HG03457 (cell line): ENCODE measurements at regions not wholly inside any gene's neighbourhood (a gene's known extent, or its start where the extent isn't known, plus 50 kb on each side); places are given as distances from the start of the nearest gene placed in this dataset.
"Not testable (repeated sequence)": the region's sequence is repeated elsewhere in the genome, so short reads cannot be mapped to it uniquely, and the experiment has no call there.

Experiments
- ATAC-seq: cut with Tn5 transposase; IDR thresholded peaks from one replicate; pipeline ENCODE4 v1.9.1; 2021; ENCODE audit warnings: moderate number of reproducible peaks; ENCODE audit not compliant: unreplicated experiment

- ATAC-seq = no peak
These were observed 279.9 kb upstream of the COX7C start for GRCh38 chr5:86337667-86338460.

DNA sequence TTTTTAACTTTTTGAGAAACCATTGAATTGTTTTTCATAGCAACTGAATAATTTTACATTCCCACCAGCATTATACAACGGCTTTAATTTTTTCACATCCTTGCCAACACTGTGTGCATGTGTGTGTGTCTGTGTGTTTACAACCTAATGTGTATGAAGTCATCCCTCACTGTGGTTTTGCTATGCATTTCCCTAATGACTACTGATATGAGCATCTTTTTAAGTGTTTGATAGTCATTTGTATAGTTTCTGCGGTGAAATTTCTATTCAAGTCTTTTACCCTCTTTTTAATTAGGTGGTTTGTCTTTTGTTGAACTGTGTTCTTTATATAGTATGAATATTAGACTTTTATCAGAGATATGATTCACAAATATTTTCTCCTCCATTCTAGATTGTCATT lies 263.1 kb upstream of the COX7C start:
- no peak for ATAC-seq

GRCh38 chr5:86360801-86361200 lies 256.9 kb upstream of the COX7C start:
- no peak for ATAC-seq

- no peak for ATAC-seq
These were observed 246.7 kb upstream of the COX7C start for GRCh38 chr5:86371061-86371460.

GRCh38 chr5:86374611-86375010 lies 243.1 kb upstream of the COX7C start:
- ATAC-seq = no peak

- no peak for ATAC-seq
These were observed 241.5 kb upstream of the COX7C start for GRCh38 chr5:86376214-86376613.

DNA sequence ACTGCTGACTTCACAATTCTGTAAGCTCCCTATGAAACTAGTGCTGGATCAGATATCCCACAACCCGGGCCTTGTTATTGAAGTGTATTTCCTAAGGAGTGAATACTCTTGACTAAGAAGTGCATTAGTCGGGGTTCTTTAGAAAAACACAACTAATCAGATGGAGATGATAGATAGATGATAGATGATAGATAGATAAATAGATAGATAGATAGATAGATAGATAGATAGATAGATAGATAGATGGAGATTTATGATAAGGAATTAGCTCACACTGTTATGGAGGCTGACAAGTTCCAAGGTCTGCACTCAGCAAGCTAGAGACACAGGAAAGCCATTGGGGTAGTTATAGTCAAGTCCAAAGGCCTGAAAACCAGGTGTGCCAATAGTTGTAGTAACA lies 214.6 kb upstream of the COX7C start:
- ATAC-seq = no peak

GRCh38 chr5:86404256-86404655 lies 213.5 kb upstream of the COX7C start:
- ATAC-seq = no peak

- ATAC-seq = no peak
These were observed 210.0 kb upstream of the COX7C start for GRCh38 chr5:86407711-86408110.

GRCh38 chr5:86411596-86411995 lies 206.1 kb upstream of the COX7C start:
- no peak for ATAC-seq

- no peak for ATAC-seq
These were observed 190.6 kb upstream of the COX7C start for GRCh38 chr5:86427158-86427557.

- ATAC-seq = no peak
These were observed 178.1 kb upstream of the COX7C start for GRCh38 chr5:86439593-86440110.

DNA sequence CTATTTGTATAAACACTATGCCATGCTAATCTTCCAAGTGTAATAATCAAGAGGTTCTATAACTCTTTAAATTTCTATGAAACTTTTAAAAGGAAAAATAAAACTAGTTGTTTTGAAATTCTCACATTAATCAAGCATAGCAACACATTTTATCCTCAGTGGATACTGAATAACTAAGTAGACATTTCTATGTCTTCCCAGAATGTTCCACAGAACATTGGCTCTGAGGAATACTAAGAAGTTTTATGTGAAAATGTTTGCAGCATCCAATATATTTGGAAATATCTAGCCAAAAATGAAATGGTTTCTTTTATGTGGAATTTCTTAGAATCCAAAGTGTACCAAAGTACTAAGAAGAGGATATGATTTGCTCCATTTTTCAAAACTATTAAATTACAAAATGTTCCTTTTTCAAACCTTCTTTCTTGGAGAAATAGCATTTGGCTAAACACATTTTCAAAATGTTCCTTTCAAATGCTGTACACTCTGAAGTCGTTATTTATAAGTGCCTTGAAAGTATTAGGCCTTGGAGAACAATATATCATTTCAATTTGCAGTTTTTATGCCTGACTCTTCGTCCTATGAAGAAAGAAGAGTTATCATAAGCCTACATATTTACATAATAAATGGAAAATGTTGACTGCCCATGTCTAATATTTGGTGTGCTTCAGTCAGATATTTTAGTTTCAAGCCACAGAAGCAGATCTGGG lies 175.6 kb upstream of the COX7C start:
- no peak for ATAC-seq

GRCh38 chr5:86447362-86447761 lies 170.4 kb upstream of the COX7C start:
- ATAC-seq = no peak

GRCh38 chr5:86452251-86452650 lies 165.5 kb upstream of the COX7C start:
- no peak for ATAC-seq

DNA sequence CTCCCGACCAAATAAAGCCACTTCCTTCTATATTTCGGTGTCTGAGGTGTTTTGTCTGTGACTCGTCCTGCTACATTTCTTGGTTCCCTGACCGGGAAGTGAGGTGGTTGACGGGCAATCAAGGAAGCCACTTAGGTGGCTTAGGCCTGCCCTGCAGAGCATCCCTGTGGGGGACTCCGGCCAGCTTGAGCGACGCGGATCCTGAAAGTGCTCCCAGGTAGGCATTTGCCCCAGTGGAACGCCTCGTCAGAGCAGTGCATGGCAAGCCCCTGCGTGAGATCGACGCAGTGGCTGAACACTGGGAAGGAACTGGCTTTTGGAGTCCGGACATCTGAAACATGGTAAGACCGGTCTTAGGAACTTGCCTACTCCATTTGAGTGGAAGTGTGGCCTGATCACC lies 157.2 kb upstream of the COX7C start:
- no peak for ATAC-seq

GRCh38 chr5:86461169-86461956 lies 156.4 kb upstream of the COX7C start:
- no peak for ATAC-seq

DNA sequence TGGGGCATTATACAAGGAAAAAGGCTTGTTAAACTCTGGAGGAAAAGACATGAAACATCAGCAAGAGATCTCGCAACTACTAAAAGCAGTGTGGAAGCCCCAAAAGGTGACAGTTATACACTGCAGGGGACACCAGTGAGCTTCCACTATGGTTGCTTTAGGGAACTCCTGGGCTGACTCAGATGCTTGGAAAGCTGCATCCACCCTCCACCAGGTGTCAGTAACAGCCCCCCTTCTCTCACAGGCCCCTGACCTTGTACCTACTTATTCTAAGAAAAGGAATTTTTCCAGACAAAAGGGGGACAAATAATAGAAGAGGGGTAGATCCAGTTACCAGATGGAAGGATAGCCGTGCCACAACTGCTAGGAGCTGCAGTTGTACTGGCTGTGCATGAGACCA lies 154.4 kb upstream of the COX7C start:
- ATAC-seq = no peak

DNA sequence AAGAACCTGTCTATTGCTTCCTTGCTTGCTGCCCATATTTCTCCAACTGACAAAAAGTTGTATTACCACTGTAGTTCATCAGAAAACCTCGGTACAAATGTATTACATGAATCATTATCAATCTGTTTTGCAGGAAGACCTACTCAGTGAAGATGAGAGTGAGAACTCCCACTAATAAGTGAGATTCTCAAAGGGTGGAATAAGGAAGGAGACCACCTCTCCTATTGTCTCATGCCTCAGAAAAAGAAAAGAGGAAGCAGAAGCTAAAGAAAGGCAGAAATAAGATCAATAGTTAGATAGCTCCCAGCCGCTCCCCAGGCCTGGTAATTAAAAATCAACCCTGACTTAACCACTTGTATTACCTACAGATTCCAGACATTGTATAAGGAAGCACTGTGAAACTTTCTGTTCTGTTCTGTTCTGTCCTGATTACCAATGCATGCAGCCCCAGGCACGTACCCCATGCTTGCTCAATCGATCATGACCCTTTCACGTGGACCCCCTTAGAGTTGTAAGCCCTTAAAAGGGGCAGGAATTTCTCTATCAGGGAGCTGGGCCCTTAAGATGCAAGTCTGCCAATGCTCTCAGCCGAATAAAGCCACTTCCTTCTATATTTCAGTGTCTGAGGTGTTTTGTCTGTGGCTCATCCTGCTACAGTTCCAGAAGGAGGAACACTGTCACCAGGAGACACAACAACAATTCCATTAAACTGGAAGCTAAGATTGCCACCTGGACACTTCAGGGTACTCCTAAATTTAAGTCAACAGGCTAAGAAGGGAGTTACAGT lies 152.5 kb upstream of the COX7C start:
- ATAC-seq = no peak

GRCh38 chr5:86466721-86467120 lies 151.0 kb upstream of the COX7C start:
- not testable (repeated sequence) for ATAC-seq

GRCh38 chr5:86482008-86482407 lies 135.7 kb upstream of the COX7C start:
- ATAC-seq = no peak
